Urothelium cell line (cell line): ENCODE measurements at regions not wholly inside any gene's neighbourhood (a gene's known extent, or its start where the extent isn't known, plus 50 kb on each side); places are given as distances from the start of the nearest gene placed in this dataset.
A peak's percentile ranks its signal among the peaks of the same experiment; 100 is the strongest.

Experiments
- DNase-seq: peaks from one replicate; pipeline ENCODE4 v3.0.0; 2011; ENCODE audit warnings: low spot score, mixed read lengths
- FAIRE-seq: peaks from 2 replicates; lab custom pipeline; 2011; peaks lifted over from hg19 to GRCh38; lab: Jason Lieb, UNC

GRCh38 chr1:115893545-115893944 lies 52.6 kb upstream of the NHLH2 start:
- DNase-seq (no peak), FAIRE-seq (no peak)

- no peak for FAIRE-seq
- no peak for DNase-seq
Measured at GRCh38 chr1:115898020-115898419, 57.1 kb upstream of the NHLH2 start.

GRCh38 chr1:115900856-115901255 lies 59.9 kb upstream of the NHLH2 start:
- FAIRE-seq = no peak
- no peak for DNase-seq

GRCh38 chr1:115906627-115907026 lies 65.7 kb upstream of the NHLH2 start:
- FAIRE-seq (no peak), DNase-seq (no peak)

- DNase-seq (no peak), FAIRE-seq (no peak)
Measured at GRCh38 chr1:115907092-115907491, 66.2 kb upstream of the NHLH2 start.

GRCh38 chr1:115908565-115909274 lies 67.6 kb upstream of the SLC22A15 start:
- FAIRE-seq (no peak), DNase-seq (no peak)

- FAIRE-seq = no peak
- DNase-seq = no peak
Measured at GRCh38 chr1:115910231-115910630, 66.1 kb upstream of the SLC22A15 start.

- no peak for FAIRE-seq
Measured at GRCh38 chr1:115911294-115911693, 65.0 kb upstream of the SLC22A15 start.

GRCh38 chr1:115912116-115912515 lies 64.2 kb upstream of the SLC22A15 start:
- no peak for FAIRE-seq

More at GRCh38 chr1:115911294-115911693, 65.0 kb upstream of the SLC22A15 start:
- no peak for DNase-seq

GRCh38 chr1:115922801-115923200 lies 53.5 kb upstream of the SLC22A15 start:
- FAIRE-seq = no peak
- no peak for DNase-seq

More at GRCh38 chr1:115912116-115912515, 64.2 kb upstream of the SLC22A15 start:
- no peak for DNase-seq

GRCh38 chr1:115924770-115925169 lies 51.5 kb upstream of the SLC22A15 start:
- DNase-seq = no peak
- FAIRE-seq = peak; percentile 91

- DNase-seq = no peak
- FAIRE-seq = no peak
Measured at GRCh38 chr1:115925467-115925866, 50.8 kb upstream of the SLC22A15 start.
